Central memory CD8-positive, alpha-beta T cell (primary cell): ENCODE measurements at regions not wholly inside any gene's neighbourhood (a gene's known extent, or its start where the extent isn't known, plus 50 kb on each side); places are given as distances from the start of the nearest gene placed in this dataset.
"Not testable (repeated sequence)": the region's sequence is repeated elsewhere in the genome, so short reads cannot be mapped to it uniquely, and the experiment has no call there.

ENCODE experiments used
- ATAC-seq: fragments of 150-1000 bp; cut with Tn5 transposase; replicated peaks from 2 replicates; pipeline ENCODE4 v1.10.0; 2022; ENCODE audit warnings: mild to moderate bottlenecking, moderate FRiP score, moderate number of reproducible peaks; ENCODE audit not compliant: poor library complexity, severe bottlenecking; ENCODE audit errors: extremely low read depth
- DNase-seq, 2 donors: peaks; one replicate each; pipeline ENCODE4 v3.0.0; 2021; ENCODE audit warnings: low spot score in 2 of 2
- H3K27ac Mint-ChIP-seq: one replicate; pipeline ENCODE4 v1.8.0; 2022; ENCODE audit warnings: low read depth, mild to moderate bottlenecking, moderate library complexity, mixed read lengths
- H3K27me3 Mint-ChIP-seq: one replicate; pipeline ENCODE4 v1.8.0; 2022; ENCODE audit warnings: mixed read lengths
- H3K36me3 Mint-ChIP-seq: one replicate; pipeline ENCODE4 v1.8.0; 2022; ENCODE audit warnings: mild to moderate bottlenecking, moderate library complexity, mixed read lengths; ENCODE audit not compliant: insufficient read depth
- H3K4me1 Mint-ChIP-seq: one replicate; pipeline ENCODE4 v1.8.0; 2022; ENCODE audit warnings: mixed read lengths
- H3K4me3 Mint-ChIP-seq: one replicate; pipeline ENCODE4 v1.8.0; 2022; ENCODE audit warnings: mild to moderate bottlenecking, moderate library complexity, mixed read lengths
- H3K9me3 Mint-ChIP-seq: one replicate; pipeline ENCODE4 v1.8.0; 2022; ENCODE audit warnings: mixed read lengths

DNA sequence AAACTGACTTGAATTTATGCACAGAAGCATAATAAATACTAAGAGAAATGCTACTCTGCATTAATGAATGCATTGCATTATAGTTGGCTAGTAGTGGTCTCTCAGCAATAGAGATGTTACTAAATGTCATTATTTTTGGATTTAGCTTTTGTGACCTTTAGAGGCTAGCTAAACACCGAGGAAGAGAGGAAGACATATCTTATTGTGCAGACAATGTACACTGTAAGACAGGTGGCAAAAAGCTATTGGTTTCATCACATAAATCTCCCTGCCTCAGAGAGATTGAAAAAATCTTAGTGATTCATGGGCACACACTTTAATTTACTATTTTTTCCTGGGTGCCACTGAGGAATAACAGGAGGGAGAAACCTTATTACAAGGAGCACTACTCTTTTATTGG lies 435.9 kb downstream of the TMEM232 start:
- Mint-ChIP-seq H3K9me3 (no peaks in the 10 kb centered on the region), H3K27ac (no peak overlapping the region), H3K4me1 (no peaks in the 10 kb centered on the region), H3K36me3 (no peaks in the 10 kb centered on the region), H3K4me3 (no peak overlapping the region), H3K27me3 (peaks cover 9% of the 10 kb centered on the region)
- no peak for ATAC-seq
- DNase-seq: no peak

DNA sequence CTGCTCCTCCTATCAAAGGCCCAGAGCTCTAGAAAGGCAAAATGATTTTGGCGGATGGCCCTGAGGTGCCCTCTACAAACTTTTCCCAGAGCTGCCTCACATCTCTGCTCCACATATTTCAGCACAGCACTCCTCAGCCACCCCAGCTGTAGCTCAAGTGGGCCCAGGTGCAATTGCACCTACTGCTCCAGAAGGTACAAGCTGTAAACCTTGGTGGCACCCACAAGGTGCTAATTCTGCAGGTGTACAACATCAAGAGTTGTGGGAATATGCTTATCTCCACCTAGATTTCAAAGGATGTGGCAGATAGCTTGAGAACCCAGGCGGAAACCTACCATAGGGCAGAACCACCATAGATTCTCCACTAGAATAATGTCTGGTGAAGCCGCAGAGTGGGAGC lies 432.2 kb downstream of the TMEM232 start:
- Mint-ChIP-seq H3K4me3 (no peak overlapping the region), H3K27ac (no peak overlapping the region), H3K4me1 (no peaks in the 10 kb centered on the region), H3K9me3 (no peaks in the 10 kb centered on the region), H3K27me3 (no peaks in the 10 kb centered on the region), H3K36me3 (no peaks in the 10 kb centered on the region)
- ATAC-seq (no peak), DNase-seq (no peak)

DNA sequence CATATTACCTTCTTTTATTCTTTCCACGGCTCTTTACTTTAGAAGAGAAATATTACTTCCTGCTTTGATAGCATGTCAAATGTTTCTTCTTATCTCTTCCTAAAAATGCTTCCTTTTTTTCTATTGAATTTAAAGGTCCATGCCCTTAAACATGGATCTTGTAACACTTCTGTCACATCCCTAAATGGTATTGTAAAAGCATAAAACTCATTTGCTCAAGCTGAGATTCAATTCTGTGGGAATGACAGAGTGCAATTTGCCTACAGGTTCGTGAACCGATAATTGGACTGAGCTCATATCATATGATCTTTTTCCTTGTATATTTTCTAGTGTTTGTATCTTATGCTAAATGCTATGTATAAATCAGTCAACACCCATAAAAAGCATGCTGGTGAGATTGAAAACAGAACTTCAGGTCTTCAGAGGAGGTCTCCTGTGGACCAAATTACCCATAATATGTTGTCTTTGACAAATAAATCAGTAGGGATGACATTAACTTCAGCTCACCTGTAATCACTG lies 429.3 kb downstream of the TMEM232 start:
- ATAC-seq (no peak), DNase-seq (no peak)
- H3K36me3 Mint-ChIP-seq: no peaks in the 10 kb centered on the region
- H3K27me3 Mint-ChIP-seq: no peaks in the 10 kb centered on the region
- H3K27ac Mint-ChIP-seq: no peak overlapping the region
- H3K4me3 Mint-ChIP-seq: no peak overlapping the region
- H3K9me3 Mint-ChIP-seq: no peaks in the 10 kb centered on the region
- H3K4me1 Mint-ChIP-seq: no peaks in the 10 kb centered on the region

DNA sequence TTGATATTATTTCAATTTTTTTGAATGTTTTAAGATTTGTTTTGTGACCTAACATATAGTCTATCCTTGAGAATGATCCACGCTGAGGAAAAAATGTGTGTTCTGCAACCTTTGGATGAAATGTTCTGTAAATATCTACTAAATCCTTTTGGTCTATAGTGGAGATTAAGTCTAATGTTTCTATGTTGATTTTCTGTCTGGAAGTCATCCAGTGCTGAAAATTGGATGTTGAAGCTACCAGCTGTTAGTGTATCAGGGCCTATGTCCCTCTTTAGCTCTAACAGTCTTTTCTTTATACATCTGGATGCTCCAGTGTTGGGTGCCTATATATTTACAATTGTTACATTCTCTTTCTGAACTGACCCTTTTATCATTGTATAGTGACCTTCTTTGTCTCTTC lies 422.3 kb downstream of the TMEM232 start:
- Mint-ChIP-seq H3K27ac (no peak overlapping the region), H3K9me3 (peaks cover 11% of the 10 kb centered on the region), H3K27me3 (peaks cover 22% of the 10 kb centered on the region), H3K4me3 (no peak overlapping the region), H3K36me3 (no peaks in the 10 kb centered on the region), H3K4me1 (no peaks in the 10 kb centered on the region)
- no peak for DNase-seq
- no peak for ATAC-seq

DNA sequence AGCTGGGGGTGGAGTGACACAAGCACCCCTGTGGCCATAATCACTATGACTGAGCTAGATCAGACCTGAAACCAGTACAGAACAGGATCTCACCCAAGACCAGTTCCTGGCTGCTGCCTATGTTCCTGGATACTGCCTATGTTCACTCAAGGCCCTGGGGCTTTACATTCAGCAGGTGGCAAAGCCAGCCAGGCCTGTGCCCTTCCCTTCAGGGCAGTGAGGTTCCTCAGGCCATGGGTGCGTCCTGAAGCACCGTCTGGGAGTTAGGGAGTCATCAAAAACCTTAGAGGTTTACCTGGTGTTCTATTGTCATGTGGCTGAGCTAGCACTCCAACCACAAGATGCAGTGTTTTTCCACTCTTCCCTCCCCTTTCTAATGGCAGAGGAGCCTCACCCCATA lies 419.8 kb downstream of the TMEM232 start:
- ATAC-seq (no peak), DNase-seq (no peak)
- Mint-ChIP-seq H3K27me3 (peaks cover 22% of the 10 kb centered on the region), H3K4me3 (no peak overlapping the region), H3K4me1 (no peaks in the 10 kb centered on the region), H3K9me3 (peaks cover 16% of the 10 kb centered on the region), H3K27ac (no peak overlapping the region), H3K36me3 (no peaks in the 10 kb centered on the region)

DNA sequence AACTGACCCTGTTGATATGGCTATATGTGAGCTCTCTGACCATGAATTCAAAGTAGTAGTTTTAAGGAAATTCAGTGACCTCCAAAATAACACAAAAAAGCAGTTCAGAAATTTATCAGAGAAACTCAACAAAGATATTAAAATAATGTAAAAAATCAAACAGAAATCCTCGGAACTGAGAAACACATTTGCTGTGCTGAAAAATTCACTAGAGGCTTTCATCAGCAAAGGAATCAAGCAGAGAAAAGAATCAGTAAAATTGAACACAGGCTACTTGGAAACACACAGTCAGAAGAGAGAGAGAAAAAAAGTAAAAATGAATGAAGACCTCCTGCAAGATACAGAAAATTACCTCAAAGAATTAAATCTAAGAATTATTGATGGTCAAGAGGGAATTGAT lies 417.2 kb downstream of the TMEM232 start:
- ATAC-seq (no peak), DNase-seq (no peak)
- no peak overlapping the region for H3K27ac Mint-ChIP-seq
- H3K4me3 Mint-ChIP-seq: no peak overlapping the region
- no peaks in the 10 kb centered on the region for H3K36me3 Mint-ChIP-seq
- H3K27me3 Mint-ChIP-seq: peaks cover 22% of the 10 kb centered on the region
- no peaks in the 10 kb centered on the region for H3K4me1 Mint-ChIP-seq
- H3K9me3 Mint-ChIP-seq: peaks cover 11% of the 10 kb centered on the region

DNA sequence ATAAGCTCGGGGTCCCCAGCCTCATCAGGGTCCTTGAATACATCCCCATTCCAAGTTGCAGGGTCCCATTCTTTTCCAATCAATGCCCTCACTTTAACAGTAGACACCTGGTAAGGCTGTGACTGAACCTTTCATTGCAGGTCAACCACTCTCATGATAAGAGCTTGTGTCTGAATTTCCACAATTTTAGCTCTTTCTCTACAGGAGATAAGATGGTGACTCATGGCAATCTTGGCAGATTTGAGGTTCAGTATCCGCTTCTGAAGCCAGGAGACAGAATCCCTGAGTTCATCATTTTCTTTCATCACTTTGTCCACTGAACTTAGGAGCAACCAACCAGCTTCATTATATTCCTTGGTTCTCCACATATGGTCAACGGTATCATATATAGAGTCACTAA lies 409.9 kb downstream of the TMEM232 start:
- DNase-seq, H3K9me3 Mint-ChIP-seq, ATAC-seq, H3K27me3 Mint-ChIP-seq, H3K4me1 Mint-ChIP-seq, H3K27ac Mint-ChIP-seq, H3K36me3 Mint-ChIP-seq, H3K4me3 Mint-ChIP-seq: not testable (repeated sequence)

DNA sequence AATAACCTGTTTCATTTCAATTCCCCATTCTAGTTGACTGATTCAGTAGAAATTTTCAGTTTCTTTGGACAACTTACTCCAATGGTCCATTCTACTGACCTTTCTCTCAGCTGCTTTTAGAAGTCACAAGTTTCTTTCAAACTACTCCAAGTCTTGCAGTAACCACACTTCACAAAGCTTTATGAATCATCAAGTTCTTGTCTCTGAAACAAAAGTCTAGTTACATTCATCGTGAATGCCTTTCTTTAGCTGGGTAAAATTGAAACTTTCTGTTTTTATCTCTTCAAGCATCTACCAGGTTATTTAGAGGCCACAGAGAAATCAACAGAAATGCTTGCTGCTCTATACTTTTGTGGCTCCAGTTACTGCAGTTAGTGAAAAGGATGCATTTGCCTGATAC lies 405.4 kb downstream of the TMEM232 start:
- H3K36me3 Mint-ChIP-seq: no peaks in the 10 kb centered on the region
- DNase-seq (no peak), ATAC-seq (no peak)
- H3K4me3 Mint-ChIP-seq: no peak overlapping the region
- no peaks in the 10 kb centered on the region for H3K27me3 Mint-ChIP-seq
- H3K27ac Mint-ChIP-seq: no peak overlapping the region
- H3K9me3 Mint-ChIP-seq: no peaks in the 10 kb centered on the region
- H3K4me1 Mint-ChIP-seq: no peaks in the 10 kb centered on the region

DNA sequence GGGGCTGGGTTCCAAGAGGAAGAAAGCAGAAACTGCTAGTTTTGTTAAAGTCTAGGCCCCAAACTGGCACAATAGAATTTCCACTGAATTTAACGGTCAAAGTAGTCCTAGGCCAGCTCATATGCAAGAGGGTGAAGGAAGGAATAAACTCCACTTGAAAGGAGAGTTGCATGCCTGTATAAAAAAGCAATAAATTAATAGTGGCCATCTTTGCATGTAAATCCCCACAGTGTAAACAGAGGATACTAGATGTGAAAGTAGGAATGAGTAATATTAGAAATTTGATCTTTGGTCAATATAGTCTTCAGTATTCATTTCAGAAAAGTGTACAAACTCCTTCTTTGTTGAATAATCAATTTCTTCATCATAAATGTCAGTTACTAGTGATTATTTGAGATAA lies 403.1 kb downstream of the TMEM232 start:
- Mint-ChIP-seq H3K4me3 (no peak overlapping the region), H3K36me3 (no peaks in the 10 kb centered on the region), H3K4me1 (no peaks in the 10 kb centered on the region), H3K27me3 (no peaks in the 10 kb centered on the region), H3K27ac (no peak overlapping the region), H3K9me3 (no peaks in the 10 kb centered on the region)
- ATAC-seq (no peak), DNase-seq (no peak)

DNA sequence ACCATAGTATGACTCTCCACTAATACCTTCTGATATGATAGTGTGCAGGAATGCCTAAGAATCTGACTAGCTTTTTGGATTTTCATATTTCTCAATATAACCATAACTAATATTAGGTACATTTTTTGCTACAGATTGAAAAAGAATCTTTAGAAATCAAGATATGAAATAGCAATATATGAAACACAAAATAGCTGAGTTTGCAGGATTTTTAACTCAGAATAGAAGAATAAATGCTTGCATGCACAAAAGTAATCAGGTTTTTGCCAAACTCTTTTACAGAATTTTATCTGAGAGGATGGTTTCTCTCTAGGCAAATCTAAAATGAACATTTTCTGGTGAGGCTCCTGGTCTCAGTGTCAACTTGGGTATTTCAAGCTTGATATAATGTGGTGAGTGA lies 402.6 kb downstream of the TMEM232 start:
- H3K4me3 Mint-ChIP-seq: no peak overlapping the region
- no peaks in the 10 kb centered on the region for H3K36me3 Mint-ChIP-seq
- no peaks in the 10 kb centered on the region for H3K27me3 Mint-ChIP-seq
- no peak overlapping the region for H3K27ac Mint-ChIP-seq
- no peaks in the 10 kb centered on the region for H3K4me1 Mint-ChIP-seq
- DNase-seq: no peak
- H3K9me3 Mint-ChIP-seq: no peaks in the 10 kb centered on the region
- ATAC-seq: no peak

DNA sequence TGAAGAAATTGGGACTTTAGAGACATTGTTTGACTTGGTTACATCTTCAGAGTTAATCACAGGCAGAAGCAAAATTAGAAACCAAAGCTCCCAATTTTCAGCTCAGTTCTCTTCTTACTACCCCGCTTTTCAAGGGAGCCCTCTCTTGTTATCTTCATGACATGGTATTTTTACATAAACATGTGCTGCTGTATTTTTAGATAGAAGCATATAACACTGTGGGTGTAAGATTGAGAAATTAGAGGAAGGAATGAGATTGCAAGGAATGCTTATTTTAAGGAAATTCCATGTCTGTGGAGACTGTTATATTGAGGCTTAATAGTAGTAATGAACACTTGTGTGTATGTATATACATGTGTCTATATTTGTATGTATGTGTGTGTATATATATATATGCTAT lies 401.6 kb downstream of the TMEM232 start:
- no peak overlapping the region for H3K4me3 Mint-ChIP-seq
- H3K4me1 Mint-ChIP-seq: no peaks in the 10 kb centered on the region
- no peak for ATAC-seq
- no peak for DNase-seq
- H3K27ac Mint-ChIP-seq: no peak overlapping the region
- no peaks in the 10 kb centered on the region for H3K9me3 Mint-ChIP-seq
- H3K36me3 Mint-ChIP-seq: no peaks in the 10 kb centered on the region
- no peaks in the 10 kb centered on the region for H3K27me3 Mint-ChIP-seq

DNA sequence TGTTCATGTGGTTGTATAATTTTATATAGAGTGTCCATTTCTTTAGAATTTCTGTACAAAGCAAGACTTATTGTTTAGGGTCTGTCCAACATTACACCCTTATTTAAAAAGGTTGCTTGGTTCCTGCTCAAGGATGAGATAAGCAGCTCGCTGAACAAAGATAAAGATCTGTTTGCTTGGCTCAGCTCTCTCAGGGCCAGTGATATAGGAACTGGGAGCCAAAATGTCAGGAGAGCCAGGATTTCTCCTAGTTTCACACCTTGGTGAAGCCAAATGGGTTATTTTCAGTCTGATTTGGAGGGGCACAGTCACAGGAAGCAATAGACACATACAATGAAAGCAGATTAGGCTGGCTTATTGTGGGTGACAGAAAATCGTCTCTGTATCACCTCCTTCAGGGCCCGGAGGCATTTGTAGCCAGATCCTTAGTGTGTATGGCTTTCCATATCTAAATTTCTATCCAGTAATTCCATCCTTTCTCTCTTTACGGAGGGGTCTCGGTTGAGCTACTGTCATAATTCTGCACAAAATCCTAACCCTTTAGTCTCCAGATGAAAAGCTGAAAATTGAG lies 396.4 kb downstream of the TMEM232 start:
- ATAC-seq: no peak
- Mint-ChIP-seq H3K9me3 (no peaks in the 10 kb centered on the region), H3K27ac (no peak overlapping the region)

DNA sequence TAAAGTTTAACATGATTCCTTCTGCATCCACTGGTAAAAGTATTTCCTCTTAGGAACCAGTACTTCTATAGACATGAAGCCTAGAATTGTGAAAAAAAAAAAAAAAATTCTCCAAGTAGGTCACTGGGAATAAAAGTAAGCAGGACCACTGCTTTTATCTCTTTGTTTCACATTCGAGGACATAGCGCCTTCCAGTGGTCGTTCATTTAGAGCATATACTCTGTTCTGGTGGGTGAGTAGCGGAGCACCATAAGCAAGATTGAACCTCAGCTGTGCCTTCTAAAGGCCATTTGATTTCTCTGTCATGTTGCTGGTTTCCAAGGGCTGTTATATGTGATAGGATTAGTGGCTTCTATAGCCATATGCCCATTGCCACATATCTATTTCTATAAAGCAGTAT lies 393.1 kb downstream of the TMEM232 start:
- Mint-ChIP-seq H3K27me3 (peaks cover 39% of the 10 kb centered on the region), H3K36me3 (no peaks in the 10 kb centered on the region), H3K27ac (no peak overlapping the region), H3K4me1 (no peaks in the 10 kb centered on the region), H3K4me3 (no peak overlapping the region), H3K9me3 (no peaks in the 10 kb centered on the region)
- DNase-seq: no peak
- ATAC-seq: no peak

More for the DNA sequence above, 396.4 kb downstream of the TMEM232 start:
- Mint-ChIP-seq H3K4me1 (no peaks in the 10 kb centered on the region), H3K36me3 (no peaks in the 10 kb centered on the region), H3K4me3 (no peak overlapping the region), H3K27me3 (peaks cover 21% of the 10 kb centered on the region)
- no peak for DNase-seq
